Pancreas (tissue), 10 donors: ENCODE measurements at regions not wholly inside any gene's neighbourhood (a gene's known extent, or its start where the extent isn't known, plus 50 kb on each side); places are given as distances from the start of the nearest gene placed in this dataset.
A peak's percentile ranks its signal among the peaks of the same experiment; 100 is the strongest.

ENCODE experiments used
- ATAC-seq, 4 donors: fragments of 200-7000 bp; cut with Tn5 transposase; one replicate each; pipeline versions ENCODE4 v1.8.0 to v1.9.1; 2020; ENCODE audit warnings: mild to moderate bottlenecking in 4 of 4, moderate library complexity in 4 of 4
- DNase-seq, 6 donors: peaks; one replicate each; pipeline ENCODE4 v3.0.0-alpha.2; 2020
- FAIRE-seq: peaks from 2 replicates; lab custom pipeline; 2012; peaks lifted over from hg19 to GRCh38; lab: Jason Lieb, UNC
- H3K27ac ChIP-seq, 4 donors: fragments of 200-600 bp; sonication (generic); 1 replicate in 3 of 4; 2 replicates in 1 of 4; pipeline versions ENCODE4 v1.5.0 to v1.8.0; 2020
- H3K27me3 ChIP-seq, 4 donors: fragments of 200-600 bp; one replicate each; pipeline ENCODE4 v1.8.0; 2021
- H3K36me3 ChIP-seq, 3 donors: fragments of 200-600 bp; sonication (generic) in 1 of 3; one replicate each; pipeline versions ENCODE4 v1.5.0 to v1.8.0; 2020 to 2021
- H3K4me1 ChIP-seq, 3 donors: fragments of 200-600 bp; one replicate each; pipeline ENCODE4 v1.8.0; 2021
- H3K4me3 ChIP-seq, 4 donors: fragments of 200-600 bp; sonication (generic) in 2 of 4; one replicate each; pipeline versions ENCODE4 v1.5.0 to v1.8.0; 2020 to 2021
- H3K9me3 ChIP-seq, 4 donors: fragments of 200-600 bp; one replicate each; pipeline ENCODE4 v1.8.0; 2021
- CTCF ChIP-seq, 4 donors: fragments of 200-600 bp; sonication (generic) in 3 of 4; IDR thresholded peaks; one replicate each; pipeline versions ENCODE4 v1.5.0 to v1.8.0; 2021; ENCODE audit warnings: antibody characterized with exemption in 4 of 4
- WGBS, 2 donors: extraction: QIAGEN DNeasy Blood & Tissue Kit; methylation state at CpG; one replicate each; pipeline ENCODE4 v1.1.7; 2013; 5-methylcytosine and 5-hydroxymethylcytosine counted together
- intact Hi-C, 3 donors: fragments of 100-400 bp; cut with DNase I; formaldehyde crosslinking; loops; one replicate each; pipeline versions ENCODE4 v1.11.1 to v1.14.2; 2022
- donor health status: healthy with polysubstance abuse.
- donor health status: DM: no; HTN: no; CAD: no; lungs with moderate emphysema.
- donor health status: DM: no; HTN: no; CAD: no.
- donor health status: control.
- donor health status: control.
- donor health status: Bipolar disorder and iron deficiency.
- donor health status: DM: yes; HTN: yes; CAD: no.
- donor health status: DM: no; HTN: no; CAD: no.
- donor health status: DM: no; HTN: no; CAD: no.
- donor health status: DM: yes; HTN: yes; CAD: no.

GRCh38 chr3:67819447-67819846 is 165.0 kb upstream of the SUCLG2 start:
- H3K4me1 ChIP-seq, result no peaks in the 10 kb centered on the region
- H3K27ac ChIP-seq, result no peak overlapping the region
- TF ChIP-seq CTCF (IDR thresholded peaks at IDR 0.05), result peak in 2 of 4 donors; percentile 17 to 25
- peak in 3 of 4 donors; percentile 69 to 86 (median 70) for ATAC-seq
- WGBS, 2 donors, result 18 to 27% methylated on average over 1 of the region's 1 CpG
- no peaks in the 10 kb centered on the region for H3K36me3 ChIP-seq
- no peaks in the 10 kb centered on the region for H3K9me3 ChIP-seq
- DNase-seq, result no peak
- no peak overlapping the region for H3K4me3 ChIP-seq
- no peak for FAIRE-seq
- intact Hi-C loops, result no loop called here
- H3K27me3 ChIP-seq, result no peaks in the 10 kb centered on the region

- no peak for TF ChIP-seq CTCF (IDR thresholded peaks at IDR 0.05)
- WGBS, 2 donors, result 72 to 84% methylated on average over 4 of the region's 4 CpGs
- H3K4me3 ChIP-seq, result no peak overlapping the region
- no peaks in the 10 kb centered on the region for H3K9me3 ChIP-seq
- no peaks in the 10 kb centered on the region for H3K27me3 ChIP-seq
- H3K36me3 ChIP-seq, result no peaks in the 10 kb centered on the region
- no peak overlapping the region for H3K27ac ChIP-seq
- intact Hi-C loops, result no loop called here
- ATAC-seq (no peak), DNase-seq (no peak), FAIRE-seq (no peak)
- H3K4me1 ChIP-seq, result no peaks in the 10 kb centered on the region
Measured at GRCh38 chr3:67809370-67809935, 155.0 kb upstream of the SUCLG2 start.

- no peak overlapping the region for H3K27ac ChIP-seq
- no peaks in the 10 kb centered on the region for H3K36me3 ChIP-seq
- no peaks in the 10 kb centered on the region for H3K4me1 ChIP-seq
- no peak for FAIRE-seq
- no peaks in the 10 kb centered on the region for H3K9me3 ChIP-seq
- WGBS, 2 donors, result 45 to 46% methylated on average over 3 of the region's 3 CpGs
- DNase-seq, result no peak
- intact Hi-C loops, result no loop called here
- H3K4me3 ChIP-seq, result no peak overlapping the region
- no peaks in the 10 kb centered on the region for H3K27me3 ChIP-seq
- ATAC-seq, result peak in 1 of 4 donors; percentile 40
- TF ChIP-seq CTCF (IDR thresholded peaks at IDR 0.05), result no peak
Measured at GRCh38 chr3:67808906-67809305, 154.5 kb upstream of the SUCLG2 start.

- no peak for TF ChIP-seq CTCF (IDR thresholded peaks at IDR 0.05)
- Histone ChIP-seq H3K9me3 (peaks cover 0 to 6% (median 0%) of the 10 kb centered on the region in 4 donors), H3K4me3 (no peak overlapping the region), H3K36me3 (no peaks in the 10 kb centered on the region), H3K27me3 (no peaks in the 10 kb centered on the region), H3K4me1 (no peaks in the 10 kb centered on the region), H3K27ac (no peak overlapping the region)
- FAIRE-seq (no peak), DNase-seq (no peak), ATAC-seq (no peak)
- intact Hi-C loops, result no loop called here
- WGBS, 2 donors, result 91 to 97% methylated on average over 3 of the region's 3 CpGs
Measured at GRCh38 chr3:67804578-67804977, 150.2 kb upstream of the SUCLG2 start.

GRCh38 chr3:67804089-67804488 is 149.7 kb upstream of the SUCLG2 start:
- ATAC-seq, result no peak
- Histone ChIP-seq H3K4me3 (no peak overlapping the region), H3K27me3 (no peaks in the 10 kb centered on the region), H3K36me3 (no peaks in the 10 kb centered on the region), H3K9me3 (peaks cover 0 to 6% (median 0%) of the 10 kb centered on the region in 4 donors), H3K4me1 (no peaks in the 10 kb centered on the region), H3K27ac (no peak overlapping the region)
- 92 to 94% methylated on average over 2 of the region's 2 CpGs for WGBS, 2 donors
- intact Hi-C loops, result no loop called here
- no peak for TF ChIP-seq CTCF (IDR thresholded peaks at IDR 0.05)
- FAIRE-seq, result no peak
- DNase-seq, result no peak
